ENCODE measurements at regions not wholly inside any gene's neighbourhood (a gene's known extent, or its start where the extent isn't known, plus 50 kb on each side); places are given as distances from the start of the nearest gene placed in this dataset.
A peak's percentile ranks its signal among the peaks of the same experiment; 100 is the strongest.

DNA sequence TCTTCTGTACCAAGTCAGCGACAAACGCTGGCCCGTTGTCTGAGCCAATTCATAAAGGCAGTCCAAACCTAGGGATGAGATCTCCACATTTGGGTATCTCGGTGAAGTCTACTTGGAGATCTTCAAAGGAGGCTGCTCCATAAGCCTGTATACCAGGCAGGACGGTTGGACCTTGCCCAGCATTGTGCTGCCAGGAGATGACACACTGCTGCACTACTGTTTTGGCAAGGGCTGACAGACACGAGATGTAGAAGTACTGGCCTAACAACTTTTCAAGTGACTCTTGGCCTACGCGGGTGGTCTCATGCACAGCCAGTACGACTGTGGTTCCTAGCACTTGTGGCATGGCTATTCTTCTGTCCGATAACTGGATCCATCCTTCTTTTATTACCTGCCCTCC lies 135.3 kb downstream of the SLC38A6 start:
- peaks cover 0 to 6% (median 2%) of the 10 kb centered on the region in 4 experiments; a peak in 2 of 8 replicates for H3K36me3 ChIP-seq (ENCODE audit: control insufficient read depth in 2 of 4, insufficient read depth in 4 of 4, low read length in 3 of 4)
- peaks cover 2 to 6% (median 4%) of the 10 kb centered on the region in 4 experiments; a peak in 4 of 7 replicates for H3K4me1 ChIP-seq (replicated peaks in 1 of 4; ENCODE audit: control insufficient read depth in 3 of 4, insufficient read depth in 4 of 4, low read length in 3 of 4)
- H3K9ac ChIP-seq (replicated peaks in 1 of 4; ENCODE audit: extremely low read depth in 1 of 4, low read depth in 3 of 4, low read length in 3 of 4), result no peak overlapping the region
- no peak overlapping the region for H3K4me3 ChIP-seq (ENCODE audit: extremely low read depth in 1 of 4, insufficient read depth in 2 of 4, low read depth in 3 of 4, low read length in 4 of 4)
- H3K79me2 ChIP-seq (ENCODE audit: control insufficient read depth in 1 of 2, insufficient read depth in 2 of 2, low read length in 2 of 2), result no peaks in the 10 kb centered on the region
- H4K8ac ChIP-seq (ENCODE audit: extremely low read depth, insufficient read depth, low read length), result no peak overlapping the region; the same call in 1 of the 2 replicates
- H2BK12ac ChIP-seq (ENCODE audit: low read depth, low read length), result peak overlapping the region; percentile 90
- no peak overlapping the region for H3K27ac ChIP-seq (ENCODE audit: low read depth, low read length)
- H2BK5ac ChIP-seq (ENCODE audit: low read depth, low read length), result peak overlapping the region; percentile 2; the same call in 1 of the 2 replicates
- no peak overlapping the region for H3K4me2 ChIP-seq (ENCODE audit: insufficient read depth in 1 of 2, low read depth in 2 of 2, low read length in 2 of 2)
- WGBS, 2 experiments (ENCODE audit: extremely low coverage in 1 of 2, insufficient coverage in 1 of 2, insufficient read length in 1 of 2, insufficient replicate concordance in 2 of 2, low coverage in 1 of 2, low lambda C conversion rate in 2 of 2, missing lambda C conversion rate in 1 of 2), result 95% methylated on average over 10 of the region's 10 CpGs; no CpG with 5 or more reads in 1 of the 2 experiments
- H2AFZ ChIP-seq (ENCODE audit: low read length), result no peak overlapping the region
- H3K14ac ChIP-seq (ENCODE audit: insufficient read length), result no peak overlapping the region
- H3K4ac ChIP-seq (replicated peaks; ENCODE audit: insufficient read length, low read depth, low read length), result no peak overlapping the region
- DNase-seq (ENCODE audit: low read depth in 1 of 2, low spot score in 2 of 2) (no peak), FAIRE-seq (no peak)
- peak overlapping the region; percentile 75; the same call in 1 of the 2 replicates for H3K18ac ChIP-seq (ENCODE audit: extremely low read depth, low read length)
- peak overlapping the region; percentile 55; the same call in 1 of the 2 replicates for H2BK20ac ChIP-seq (ENCODE audit: low read length)
- H2AK5ac ChIP-seq (ENCODE audit: low read depth, low read length), result peak overlapping the region; percentile 72; the same call in 1 of the 2 replicates
- H4K5ac ChIP-seq (ENCODE audit: insufficient read length, low read depth, low read length), result no peak overlapping the region
- no peak overlapping the region for H3K56ac ChIP-seq (replicated peaks; ENCODE audit: insufficient read length, low read depth, low read length)
- no peaks in the 10 kb centered on the region for H4K20me1 ChIP-seq (replicated peaks in 1 of 2; ENCODE audit: control insufficient read depth in 1 of 2, insufficient read depth in 2 of 2, low read length in 2 of 2)
- no peaks in the 10 kb centered on the region for H3K79me1 ChIP-seq (ENCODE audit: low read depth, low read length)
- H3K9me3 ChIP-seq (ENCODE audit: insufficient read depth in 2 of 2, low read depth in 1 of 2, low read length in 1 of 2), result peaks cover 20 to 27% of the 10 kb centered on the region in 2 experiments
- ChIA-PET CTCF (ENCODE audit: partially characterized antibody) (interaction anchor here (1.0 kb wide), 1 partner anchor 9 kb away, joined by 3 read pairs; no protein-coding TSS in a partner anchor), POLR2A (ENCODE audit: partially characterized antibody) (no interaction called here)
- H3K23me2 ChIP-seq (ENCODE audit: low read depth, low read length), result no peaks in the 10 kb centered on the region
- peak overlapping the region; percentile 73 for H4K91ac ChIP-seq (replicated peaks; ENCODE audit: insufficient read length, low read length)
- no peak overlapping the region for H3K23ac ChIP-seq (ENCODE audit: insufficient read length)
- H3K27me3 ChIP-seq (replicated peaks in 1 of 4; ENCODE audit: control insufficient read depth in 3 of 4, extremely low read depth in 1 of 4, insufficient read depth in 3 of 4, low read length in 3 of 4), result no peaks in the 10 kb centered on the region
- peak overlapping the region; percentile 94; the same call in 1 of the 2 replicates for H2BK15ac ChIP-seq (ENCODE audit: low read length)
- no peak overlapping the region for H2BK120ac ChIP-seq (replicated peaks; ENCODE audit: low read depth, low read length)
- TF ChIP-seq, protein P1, sequence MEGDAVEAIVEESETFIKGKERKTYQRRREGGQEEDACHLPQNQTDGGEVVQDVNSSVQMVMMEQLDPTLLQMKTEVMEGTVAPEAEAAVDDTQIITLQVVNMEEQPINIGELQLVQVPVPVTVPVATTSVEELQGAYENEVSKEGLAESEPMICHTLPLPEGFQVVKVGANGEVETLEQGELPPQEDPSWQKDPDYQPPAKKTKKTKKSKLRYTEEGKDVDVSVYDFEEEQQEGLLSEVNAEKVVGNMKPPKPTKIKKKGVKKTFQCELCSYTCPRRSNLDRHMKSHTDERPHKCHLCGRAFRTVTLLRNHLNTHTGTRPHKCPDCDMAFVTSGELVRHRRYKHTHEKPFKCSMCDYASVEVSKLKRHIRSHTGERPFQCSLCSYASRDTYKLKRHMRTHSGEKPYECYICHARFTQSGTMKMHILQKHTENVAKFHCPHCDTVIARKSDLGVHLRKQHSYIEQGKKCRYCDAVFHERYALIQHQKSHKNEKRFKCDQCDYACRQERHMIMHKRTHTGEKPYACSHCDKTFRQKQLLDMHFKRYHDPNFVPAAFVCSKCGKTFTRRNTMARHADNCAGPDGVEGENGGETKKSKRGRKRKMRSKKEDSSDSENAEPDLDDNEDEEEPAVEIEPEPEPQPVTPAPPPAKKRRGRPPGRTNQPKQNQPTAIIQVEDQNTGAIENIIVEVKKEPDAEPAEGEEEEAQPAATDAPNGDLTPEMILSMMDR (IDR thresholded peaks at IDR 0.05; ENCODE audit: control extremely low read depth in 1 of 3, insufficient read depth in 1 of 3, low read depth in 1 of 3, low read length in 3 of 3), result no peak
- TF ChIP-seq NRF1 (IDR thresholded peaks at IDR 0.05; ENCODE audit: low read depth, low read length), result no peak
- TF ChIP-seq RNF2 (IDR thresholded peaks at IDR 0.05; ENCODE audit: borderline replicate concordance, low read depth, low read length, missing control alignments, poor library complexity, severe bottlenecking), result no peak
